ENCODE measurements at regions not wholly inside any gene's neighbourhood (a gene's known extent, or its start where the extent isn't known, plus 50 kb on each side); places are given as distances from the start of the nearest gene placed in this dataset.

DNA sequence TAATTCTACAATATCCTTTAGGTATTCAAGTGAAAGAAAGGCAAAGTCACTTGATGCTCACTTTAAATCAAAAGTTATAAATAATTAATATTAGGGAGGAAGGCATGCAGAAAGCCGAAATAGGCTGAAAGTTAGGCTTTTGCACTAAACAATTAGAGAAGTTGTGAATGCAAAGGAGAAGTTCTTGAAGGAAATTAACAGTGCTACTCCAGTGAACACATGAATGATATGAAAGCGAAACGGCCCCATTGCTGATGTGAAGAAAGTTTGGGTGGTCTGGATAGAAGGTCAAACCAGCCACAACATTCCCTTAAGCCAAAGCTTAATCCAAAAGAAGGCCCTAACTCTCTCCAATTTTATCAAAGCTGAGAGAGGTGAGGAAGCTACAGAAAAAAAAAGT is 103.1 kb upstream of the CXCR4 start:
- TF ChIP-seq EZH2 (IDR thresholded peaks at IDR 0.05; ENCODE audit: low read depth) (no peak), CTCF (conservative IDR thresholded peaks at IDR 0.05) (no peak)
